ENCODE measurements at regions not wholly inside any gene's neighbourhood (a gene's known extent, or its start where the extent isn't known, plus 50 kb on each side); places are given as distances from the start of the nearest gene placed in this dataset.

DNA sequence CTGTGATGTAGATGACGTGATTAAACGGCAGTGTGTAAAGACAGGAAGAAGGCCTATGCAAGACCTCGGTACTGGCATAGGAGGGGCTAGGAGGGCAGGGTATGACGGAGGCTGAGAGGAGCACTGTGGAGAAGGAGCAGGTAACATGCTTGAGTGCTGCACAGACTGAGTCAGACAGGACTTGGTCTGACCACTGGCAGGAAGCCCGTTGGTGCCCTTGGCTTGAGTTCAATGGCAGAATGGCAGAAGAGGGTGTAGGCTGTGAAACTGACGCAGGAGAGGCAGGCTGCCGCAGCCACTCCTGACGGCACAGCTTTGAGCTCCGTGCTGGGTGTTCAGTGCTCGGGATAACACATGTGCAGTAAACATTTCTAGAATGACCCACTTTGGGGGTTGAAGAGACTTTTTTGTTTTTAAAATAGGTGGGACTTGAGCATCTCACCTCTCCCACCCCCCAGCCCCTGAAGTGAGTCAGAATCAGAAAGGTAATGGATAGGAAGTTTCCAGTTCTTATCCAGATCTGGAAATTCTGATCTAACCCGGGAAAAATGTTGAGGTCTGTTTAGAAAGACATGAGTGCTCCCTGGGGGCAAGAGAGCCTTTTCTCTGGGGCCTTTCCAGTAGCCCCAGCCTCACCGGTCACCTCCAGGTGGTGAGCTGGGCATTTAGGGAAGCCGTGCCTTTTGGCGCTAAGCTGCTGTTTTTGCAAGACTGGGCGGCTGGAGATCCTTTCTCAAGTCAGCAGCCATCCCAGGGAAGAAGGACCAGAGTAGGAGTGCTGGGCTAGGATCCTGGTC lies 126.4 kb downstream of the RPLP1 start:
- TF ChIP-seq, protein P1, sequence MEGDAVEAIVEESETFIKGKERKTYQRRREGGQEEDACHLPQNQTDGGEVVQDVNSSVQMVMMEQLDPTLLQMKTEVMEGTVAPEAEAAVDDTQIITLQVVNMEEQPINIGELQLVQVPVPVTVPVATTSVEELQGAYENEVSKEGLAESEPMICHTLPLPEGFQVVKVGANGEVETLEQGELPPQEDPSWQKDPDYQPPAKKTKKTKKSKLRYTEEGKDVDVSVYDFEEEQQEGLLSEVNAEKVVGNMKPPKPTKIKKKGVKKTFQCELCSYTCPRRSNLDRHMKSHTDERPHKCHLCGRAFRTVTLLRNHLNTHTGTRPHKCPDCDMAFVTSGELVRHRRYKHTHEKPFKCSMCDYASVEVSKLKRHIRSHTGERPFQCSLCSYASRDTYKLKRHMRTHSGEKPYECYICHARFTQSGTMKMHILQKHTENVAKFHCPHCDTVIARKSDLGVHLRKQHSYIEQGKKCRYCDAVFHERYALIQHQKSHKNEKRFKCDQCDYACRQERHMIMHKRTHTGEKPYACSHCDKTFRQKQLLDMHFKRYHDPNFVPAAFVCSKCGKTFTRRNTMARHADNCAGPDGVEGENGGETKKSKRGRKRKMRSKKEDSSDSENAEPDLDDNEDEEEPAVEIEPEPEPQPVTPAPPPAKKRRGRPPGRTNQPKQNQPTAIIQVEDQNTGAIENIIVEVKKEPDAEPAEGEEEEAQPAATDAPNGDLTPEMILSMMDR (IDR thresholded peaks at IDR 0.05): no peak
- no peak for TF ChIP-seq POLR2AphosphoS5 (IDR thresholded peaks at IDR 0.05)
- no peak for TF ChIP-seq EP300 (IDR thresholded peaks at IDR 0.05)

Data from sigmoid colon (tissue), 4 donors.